Stimulated activated CD8-positive, alpha-beta memory T cell treated with anti-CD3 and anti-CD28 coated beads, Interleukin-15, amount 100 ng/mL, for 48 hours (primary cell): ENCODE measurements at regions not wholly inside any gene's neighbourhood (a gene's known extent, or its start where the extent isn't known, plus 50 kb on each side); places are given as distances from the start of the nearest gene placed in this dataset.
"Not testable (repeated sequence)": the region's sequence is repeated elsewhere in the genome, so short reads cannot be mapped to it uniquely, and the experiment has no call there.

Source experiments
- DNase-seq, 2 donors: peaks; one replicate each; pipeline ENCODE4 v3.0.0-alpha.2; 2020; ENCODE audit warnings: low read depth in 2 of 2

DNA sequence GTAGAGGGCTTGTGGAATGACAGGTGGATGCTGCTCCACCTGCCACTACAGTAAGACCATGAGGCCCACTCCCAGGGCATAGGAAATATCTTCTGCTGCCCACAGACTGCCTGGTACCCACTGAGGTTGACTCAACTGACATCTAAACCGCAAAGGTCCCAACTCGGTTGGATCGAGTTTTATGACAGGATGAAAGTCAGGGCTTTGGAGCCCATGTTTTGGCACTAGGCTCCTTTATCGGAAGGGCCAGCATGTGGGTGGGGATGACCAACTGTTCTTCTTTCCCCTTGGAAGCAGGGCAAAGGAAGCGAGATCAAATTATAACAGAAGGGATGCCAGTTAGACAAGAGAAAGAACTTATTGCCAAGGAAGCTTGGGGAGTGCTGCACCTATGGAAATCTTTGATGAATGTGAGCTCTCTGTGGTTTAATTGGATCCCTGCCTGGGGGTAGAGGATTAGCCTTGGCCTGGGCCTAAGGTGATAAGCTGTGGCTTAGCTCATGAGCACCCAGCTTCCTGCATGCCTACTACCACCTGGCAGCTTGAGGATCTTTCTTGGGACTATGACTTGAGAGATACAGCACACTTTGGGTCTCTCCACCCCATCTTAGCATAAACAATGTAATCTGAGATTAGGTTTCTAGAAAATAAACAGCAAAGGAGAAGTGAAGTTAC lies 121.8 kb downstream of the KCNA5 start:
- DNase-seq = no peak

DNA sequence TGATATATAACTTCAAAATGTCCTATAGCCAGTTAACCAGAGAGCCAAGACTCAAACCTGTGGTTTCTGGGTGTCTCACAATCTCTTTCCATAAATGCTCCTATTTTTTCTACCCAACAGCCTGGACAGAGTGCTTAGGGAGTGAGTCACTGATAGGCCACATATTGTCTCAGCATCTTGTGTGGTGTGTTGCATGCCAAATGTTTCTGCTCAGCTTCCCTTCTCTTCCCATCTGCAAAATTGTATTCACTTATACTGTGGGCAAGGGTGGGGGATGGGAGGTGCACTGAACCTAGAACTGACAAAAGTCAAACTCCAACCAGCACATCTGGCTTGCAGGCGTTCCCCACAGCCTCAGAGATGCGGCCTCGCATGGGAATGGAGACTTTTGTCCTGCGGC lies 123.3 kb downstream of the KCNA5 start:
- no peak for DNase-seq

DNA sequence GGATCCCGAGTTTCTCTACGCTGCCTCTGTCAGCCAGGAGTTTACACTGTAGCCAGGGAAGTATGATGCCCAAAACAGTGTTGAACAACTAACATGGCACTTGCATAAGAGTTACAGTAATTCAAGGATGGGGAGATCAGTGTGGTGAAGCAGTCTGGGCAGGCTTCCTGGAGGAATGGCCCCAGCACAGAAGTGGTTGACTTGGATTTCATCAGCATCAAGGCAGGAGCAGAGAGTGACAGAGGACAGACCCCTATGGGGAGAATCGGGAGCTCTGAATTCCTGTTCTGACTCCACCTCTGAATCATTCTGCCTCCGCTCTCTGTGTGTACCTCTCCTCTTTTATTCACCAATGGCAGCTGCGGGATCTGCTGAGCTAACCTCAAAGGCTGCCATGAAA lies 124.5 kb downstream of the KCNA5 start:
- DNase-seq = no peak

DNA sequence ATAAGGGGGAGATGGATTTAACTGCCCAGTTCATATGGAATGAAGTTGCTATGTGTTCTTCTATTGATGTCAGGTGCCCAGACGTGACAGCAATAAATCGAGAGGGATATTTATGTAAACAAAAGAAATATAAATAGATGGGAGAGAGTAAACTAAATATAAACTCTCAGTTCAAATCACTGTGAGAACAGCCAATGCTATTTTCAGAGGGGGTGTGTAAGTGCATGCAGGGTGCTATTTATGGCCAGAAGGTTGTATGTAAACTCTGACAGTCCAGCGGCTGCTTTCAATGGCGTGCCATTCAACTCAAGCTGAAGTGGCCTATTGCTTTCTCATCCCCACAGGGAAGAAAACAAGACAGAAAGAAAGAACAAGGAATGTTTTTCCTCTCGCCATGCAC lies 127.2 kb downstream of the KCNA5 start:
- DNase-seq = no peak

DNA sequence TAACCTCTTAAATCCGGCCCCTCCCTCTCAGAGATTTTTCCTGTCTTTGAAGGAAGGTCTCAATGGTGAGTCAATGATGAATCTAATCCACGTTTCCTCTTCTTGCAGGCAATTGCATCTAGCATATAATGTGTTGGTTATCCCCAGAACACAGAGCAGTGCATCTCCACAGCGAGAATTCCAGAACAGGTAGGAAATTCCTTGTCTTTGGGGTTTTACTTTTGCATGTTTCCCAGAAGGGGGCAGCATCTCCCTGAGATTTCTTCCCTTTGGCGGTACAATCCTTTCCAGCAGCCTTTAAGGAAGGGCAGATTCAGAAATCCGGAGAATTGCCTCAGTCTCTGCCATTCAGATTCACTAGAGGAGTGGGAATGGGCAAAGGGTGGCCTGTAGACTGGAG lies 128.0 kb downstream of the KCNA5 start:
- no peak for DNase-seq

DNA sequence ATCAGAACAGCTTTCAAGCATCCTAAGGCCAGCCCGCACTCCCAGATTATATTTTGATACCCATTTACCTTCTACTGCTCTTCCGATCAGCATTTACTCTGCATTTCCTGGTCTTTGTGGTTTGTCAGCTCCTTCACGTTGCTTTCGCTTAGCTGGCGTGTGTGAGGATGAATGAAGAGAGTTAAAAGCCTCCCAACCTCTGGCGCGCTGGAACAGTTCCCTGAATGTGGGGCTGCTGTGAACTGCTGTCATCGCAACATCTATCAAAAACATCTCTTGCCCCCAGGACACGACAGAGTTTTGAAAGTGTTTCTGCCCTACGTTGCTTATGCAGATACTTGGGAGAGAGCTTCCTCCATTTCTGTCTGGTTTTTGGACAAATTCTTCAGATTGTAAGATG lies 129.2 kb downstream of the KCNA5 start:
- DNase-seq = no peak

DNA sequence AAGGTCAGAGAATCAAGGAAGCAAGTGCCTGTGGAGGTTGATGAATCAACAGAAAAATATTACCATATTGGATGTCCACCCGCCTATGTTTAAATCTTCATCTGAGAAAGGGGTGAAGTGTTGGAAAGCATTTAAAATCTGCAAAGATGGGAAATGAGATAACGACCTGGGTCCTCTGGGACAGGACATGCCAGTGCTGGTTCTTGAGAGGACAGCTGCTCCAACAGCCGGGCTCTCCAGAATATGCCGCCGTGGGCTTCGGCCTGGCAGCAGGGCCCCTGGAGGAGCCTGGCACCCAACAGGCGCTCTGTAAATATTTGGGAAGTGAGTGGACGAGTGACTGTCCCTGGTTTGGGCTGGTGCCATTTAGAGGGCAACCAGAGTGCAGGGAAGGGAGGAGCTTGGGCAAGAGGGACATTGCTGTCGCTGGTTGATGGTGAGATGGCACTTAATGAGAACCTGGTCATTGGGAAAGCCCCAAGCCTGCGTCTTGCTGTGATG lies 129.9 kb downstream of the KCNA5 start:
- no peak for DNase-seq

DNA sequence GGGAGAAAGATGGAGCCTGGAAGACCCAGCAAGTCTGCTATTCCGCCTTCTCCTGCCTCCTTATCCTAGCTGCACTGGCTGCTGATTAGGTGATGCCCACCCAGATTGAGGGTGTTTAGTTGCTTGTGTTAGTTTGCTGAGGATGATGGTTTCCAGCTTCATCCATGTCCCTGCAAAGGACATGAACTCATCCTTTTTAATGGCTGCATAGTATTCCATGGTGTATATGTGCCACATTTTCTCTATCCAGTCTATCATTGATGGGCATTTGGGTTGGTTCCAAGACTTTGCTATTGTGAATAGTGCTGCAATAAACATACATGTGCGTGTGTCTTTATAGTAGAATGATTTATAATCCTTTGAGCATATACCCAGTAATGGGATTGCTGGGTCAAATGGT lies 131.7 kb downstream of the KCNA5 start:
- not testable (repeated sequence) for DNase-seq

DNA sequence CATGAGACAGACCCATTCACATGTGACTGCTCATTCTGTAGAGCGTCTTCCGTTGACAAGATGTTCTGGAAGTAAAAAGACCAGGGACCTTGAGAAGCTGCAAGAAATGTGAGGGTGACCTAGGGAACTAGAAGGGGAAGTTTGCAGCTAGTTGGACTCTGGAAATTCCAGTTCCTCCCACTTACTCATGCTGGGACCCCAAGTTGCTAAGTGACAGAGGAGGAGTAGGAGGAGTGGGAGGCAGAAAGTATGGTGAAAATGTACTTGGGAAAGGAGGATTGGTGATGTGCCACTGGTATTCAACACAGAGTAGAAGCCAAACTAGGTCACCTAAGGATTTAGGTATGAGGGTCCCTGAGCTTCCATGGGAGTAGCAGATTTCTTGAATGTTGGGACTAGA lies 132.4 kb downstream of the KCNA5 start:
- no peak for DNase-seq

DNA sequence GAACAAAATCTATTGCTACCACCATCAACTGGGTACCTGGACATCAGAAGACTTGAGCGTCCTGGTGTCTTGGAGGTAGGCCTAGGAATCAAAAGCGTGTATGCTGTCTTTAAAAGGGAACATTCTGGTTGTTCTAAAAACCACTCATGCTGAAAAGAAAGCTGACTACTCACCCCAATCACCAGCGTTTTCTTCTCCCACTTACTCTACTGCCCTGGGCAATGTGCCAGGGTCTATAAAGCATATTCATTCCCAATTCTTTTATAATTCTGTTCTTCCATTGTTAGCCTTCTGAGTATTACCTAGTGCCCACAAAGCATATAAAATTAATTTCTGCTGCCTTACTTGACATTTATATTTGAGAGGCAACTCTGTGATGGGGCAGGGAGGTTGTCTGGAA lies 133.4 kb downstream of the KCNA5 start:
- no peak for DNase-seq

DNA sequence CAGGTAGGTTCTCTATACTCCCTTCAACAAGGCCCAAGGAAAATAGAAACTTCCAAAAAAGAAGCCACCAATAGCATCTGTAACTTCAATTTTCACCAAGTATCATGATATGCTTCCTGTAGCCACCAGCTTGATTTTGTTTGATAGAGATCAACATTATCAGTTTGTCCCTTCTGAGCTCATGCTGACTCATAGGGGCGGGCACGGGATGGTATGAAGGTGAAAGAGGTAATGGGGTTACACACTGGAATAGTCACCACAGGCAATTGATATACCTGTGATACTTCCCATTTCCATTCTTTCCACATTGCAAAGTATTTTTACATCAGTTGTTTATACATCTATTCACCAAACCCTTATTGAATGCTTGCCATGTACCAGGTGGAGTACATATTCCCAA lies 134.1 kb downstream of the KCNA5 start:
- no peak for DNase-seq

DNA sequence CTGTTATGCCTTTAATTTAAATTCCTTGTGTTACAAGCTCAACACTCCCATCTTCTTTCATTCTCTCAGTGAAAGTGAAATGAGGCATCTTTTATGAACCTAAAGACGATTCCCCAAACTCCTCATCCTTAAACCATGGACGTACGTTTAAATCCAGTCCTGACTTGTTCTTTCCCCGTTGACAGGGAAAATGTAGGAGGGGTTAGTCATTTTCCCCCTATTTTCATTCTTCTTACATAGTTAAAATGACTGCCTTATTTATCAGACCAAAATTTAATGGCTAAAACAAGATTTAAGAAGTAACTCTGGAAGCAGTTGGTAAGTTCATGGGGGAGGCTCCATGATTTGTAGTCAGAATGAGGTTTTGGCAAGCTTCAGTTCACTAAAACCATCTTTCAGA lies 134.9 kb downstream of the KCNA5 start:
- no peak for DNase-seq

DNA sequence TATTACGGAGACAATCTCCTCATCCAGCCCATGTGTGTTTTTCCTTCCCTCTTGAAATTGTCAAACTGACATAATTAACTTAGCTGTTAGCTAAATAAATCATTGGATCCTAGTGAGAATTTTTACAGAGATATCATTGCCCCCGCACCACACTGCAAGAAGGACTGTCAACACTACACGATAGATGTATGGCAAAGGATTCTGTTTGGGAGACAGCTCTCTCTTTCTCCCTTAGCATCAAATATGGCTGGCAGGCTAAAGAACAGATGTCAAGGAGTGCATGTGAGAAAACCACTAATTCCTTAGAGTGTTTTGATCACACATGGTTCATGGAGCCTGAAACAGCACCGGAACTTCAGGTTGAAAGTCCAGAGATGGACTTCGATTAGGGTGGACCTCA lies 136.8 kb downstream of the KCNA5 start:
- DNase-seq = no peak

DNA sequence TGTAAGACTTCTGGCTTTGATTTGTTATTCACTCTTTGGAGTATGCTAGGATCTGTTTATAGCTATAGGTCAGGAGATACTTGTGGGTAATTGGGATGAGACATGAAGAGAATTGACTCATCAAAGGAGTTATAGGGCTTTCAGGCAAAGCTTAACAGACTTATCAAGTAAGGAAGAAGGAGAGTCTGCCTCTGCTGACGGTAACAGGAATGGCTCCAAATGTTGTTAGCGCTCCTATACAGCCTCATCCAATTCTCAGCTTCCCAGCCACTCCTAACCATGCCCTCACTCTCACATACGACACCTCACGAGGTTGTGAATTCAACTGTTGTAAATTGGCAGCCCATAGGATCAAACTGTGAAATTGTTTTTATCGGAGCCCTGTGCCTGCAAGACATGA lies 140.5 kb downstream of the KCNA5 start:
- no peak for DNase-seq

DNA sequence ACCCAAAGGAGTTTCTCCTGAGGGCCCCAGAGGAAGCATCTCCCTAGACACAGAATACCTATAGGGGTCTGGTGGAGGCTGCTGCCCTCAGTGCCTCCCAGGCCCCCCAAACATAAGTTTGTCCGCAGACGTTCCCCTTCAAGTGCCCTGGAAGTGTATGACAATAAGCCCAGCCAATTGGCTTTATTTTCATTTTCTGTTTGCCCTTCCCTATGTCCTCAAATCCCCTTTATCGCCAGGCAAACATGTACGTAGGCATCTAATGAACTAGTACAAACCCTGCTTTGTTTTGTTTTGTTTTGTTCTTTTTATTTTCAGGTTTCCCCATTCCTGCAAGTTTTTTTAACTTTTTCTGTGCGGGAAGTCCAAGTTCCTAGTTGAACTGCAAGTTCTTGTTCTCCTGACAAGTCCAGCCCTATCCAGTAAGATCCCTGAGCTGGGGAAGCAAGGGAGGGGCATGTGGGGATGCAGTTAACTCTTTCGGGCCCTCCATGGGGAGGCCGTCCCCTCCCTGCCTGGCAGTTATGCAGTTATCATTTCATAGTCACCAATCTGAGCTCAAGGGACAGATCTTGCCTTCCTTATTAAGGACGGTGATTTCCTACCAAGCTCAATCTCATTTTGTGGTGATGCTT lies 141.9 kb downstream of the KCNA5 start:
- no peak for DNase-seq

DNA sequence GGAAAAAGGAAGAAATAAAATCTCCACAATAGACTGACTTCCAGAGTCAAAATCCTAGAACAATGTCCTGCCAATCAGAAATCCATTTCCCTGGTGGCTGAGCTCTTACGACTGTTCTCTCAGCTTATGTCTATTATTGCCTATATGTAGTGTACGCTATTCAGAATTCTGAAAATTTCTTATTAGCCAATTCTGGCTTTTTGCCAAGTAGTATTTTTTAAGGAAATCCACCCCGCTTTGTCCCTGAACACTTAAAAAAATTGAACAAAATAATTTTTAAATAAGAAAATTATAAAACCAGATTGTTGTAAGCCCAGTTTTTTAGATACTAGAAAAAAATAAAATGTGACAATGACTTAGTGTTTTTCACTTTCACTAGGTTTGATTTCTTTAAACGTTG lies 143.0 kb downstream of the KCNA5 start:
- DNase-seq = no peak

DNA sequence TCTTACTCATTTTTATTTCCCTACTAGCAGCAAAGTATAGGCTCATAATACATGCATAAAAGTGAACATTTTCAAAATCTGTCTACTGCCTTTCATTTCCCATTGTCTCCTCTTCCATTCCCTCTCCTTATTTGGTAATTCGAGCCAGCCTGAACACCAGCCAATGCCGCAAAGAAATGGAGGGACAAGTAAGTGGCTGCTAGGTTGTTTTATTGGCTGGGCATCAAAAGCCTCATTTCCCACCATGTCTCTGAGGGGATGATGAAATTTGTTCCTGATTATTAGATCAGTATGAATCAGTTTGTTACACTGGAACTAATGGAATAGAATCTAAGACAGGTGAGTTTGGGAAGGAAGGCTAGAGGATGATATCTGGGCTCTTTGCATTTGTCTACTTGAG lies 143.5 kb downstream of the KCNA5 start:
- no peak for DNase-seq

DNA sequence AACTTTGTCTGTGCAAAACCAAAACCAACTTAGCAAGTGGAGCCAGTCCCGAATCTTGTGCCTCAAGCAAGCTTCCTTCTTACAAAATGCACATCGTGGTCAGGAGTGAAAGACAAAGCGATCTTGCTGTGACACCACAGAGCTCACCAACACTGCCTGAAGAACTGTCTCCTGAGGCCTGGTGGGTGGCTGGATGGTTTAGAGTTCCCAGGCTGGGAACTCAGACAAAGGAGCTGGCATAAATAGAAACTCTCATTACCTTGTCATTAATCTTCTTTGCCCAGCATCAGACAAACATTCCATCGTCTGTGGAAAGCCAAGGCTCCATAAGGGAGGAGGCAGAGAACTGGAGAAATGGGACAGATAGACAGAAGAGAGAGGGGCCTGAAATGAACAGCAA lies 144.8 kb downstream of the KCNA5 start:
- no peak for DNase-seq

DNA sequence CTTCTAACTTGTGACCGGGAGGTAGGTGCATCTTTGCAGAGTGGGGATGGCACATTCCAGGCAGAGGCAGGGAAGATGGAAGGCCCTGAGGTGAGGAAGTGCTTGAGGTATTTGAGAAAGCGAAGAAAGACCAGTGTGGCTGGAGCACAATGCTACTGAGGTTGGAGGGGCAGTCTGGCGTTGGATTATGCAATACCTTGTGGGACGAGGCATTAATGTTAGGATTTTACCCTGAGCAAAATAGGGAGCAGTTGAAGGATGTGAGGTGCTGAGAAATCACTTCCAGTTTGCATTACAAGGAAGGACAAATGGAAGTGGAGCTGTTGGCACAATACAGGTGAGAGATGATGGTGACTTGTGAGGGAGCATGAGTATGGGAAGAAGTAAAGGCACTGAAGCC lies 145.5 kb downstream of the KCNA5 start:
- no peak for DNase-seq

DNA sequence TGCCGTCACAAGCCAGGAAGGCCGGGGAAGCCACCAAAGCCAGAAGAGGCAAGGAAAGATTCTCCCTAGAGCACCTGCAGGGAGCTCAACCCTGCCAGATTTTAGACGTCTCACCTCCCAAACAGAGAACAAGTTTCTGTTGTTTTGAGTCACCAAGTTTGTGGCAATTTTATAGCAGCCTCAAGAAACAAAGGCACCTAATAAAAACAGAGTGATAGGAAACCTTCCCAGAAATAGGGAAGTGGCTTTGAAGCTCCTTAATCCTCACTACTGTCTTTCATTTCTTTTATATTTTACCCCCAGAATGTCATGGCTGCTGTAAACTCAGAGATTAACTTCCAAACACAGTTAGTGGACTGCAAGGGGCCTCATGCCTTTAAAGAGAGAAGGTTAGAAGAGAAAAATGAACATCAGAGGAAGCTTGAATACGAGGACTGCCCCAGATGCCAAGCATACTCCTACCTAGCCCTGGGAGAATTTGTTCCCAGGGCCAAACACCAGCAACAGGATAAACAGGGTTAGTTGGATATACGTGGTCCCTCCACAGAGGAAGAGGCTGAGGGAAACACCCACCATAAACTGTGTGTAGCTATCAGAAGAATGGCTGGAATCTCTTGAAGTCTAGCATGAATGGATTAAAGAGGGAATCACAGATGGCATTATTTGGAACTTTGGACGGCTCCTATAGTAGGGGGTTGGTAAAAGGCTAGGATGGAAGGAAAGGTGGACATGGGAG lies 148.3 kb downstream of the KCNA5 start:
- DNase-seq = no peak

DNA sequence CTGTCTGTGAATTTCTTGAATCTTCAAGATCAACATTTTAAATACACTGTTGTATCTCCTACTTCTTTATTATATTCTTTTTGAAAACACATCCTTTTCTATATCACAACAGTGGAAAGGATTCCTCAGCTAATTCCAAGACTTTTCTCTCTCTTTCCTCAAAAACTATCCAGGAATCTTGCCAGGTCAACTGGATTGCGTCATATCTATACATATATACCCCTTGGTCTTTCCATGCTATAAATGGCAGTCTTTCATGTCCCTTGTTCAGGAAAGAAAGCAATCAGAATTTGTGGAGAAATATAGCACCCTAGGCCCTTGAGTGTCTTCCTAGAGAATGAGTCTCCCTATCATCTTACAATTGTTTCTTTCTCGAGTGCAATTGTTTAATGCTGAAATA lies 149.0 kb downstream of the KCNA5 start:
- no peak for DNase-seq

DNA sequence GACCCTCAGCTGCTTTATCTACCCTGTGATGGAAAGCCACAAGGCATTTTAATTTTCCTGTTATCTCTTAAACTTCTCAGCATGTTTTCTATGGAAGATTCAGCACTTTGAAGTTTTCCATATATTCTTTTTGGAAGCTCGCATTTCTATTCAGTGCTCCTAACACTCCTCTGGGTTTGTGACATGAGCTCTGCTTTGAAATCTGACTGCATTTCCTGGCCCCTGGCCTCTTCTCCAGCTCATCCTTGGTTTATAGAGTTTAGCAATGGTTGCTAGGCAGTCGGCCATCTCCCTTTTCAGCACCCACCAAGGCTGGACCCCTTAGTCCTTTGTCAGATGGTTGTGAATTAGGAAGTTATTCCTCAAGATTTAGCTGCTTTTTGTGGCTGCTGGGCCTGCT lies 150.6 kb downstream of the KCNA5 start:
- no peak for DNase-seq

DNA sequence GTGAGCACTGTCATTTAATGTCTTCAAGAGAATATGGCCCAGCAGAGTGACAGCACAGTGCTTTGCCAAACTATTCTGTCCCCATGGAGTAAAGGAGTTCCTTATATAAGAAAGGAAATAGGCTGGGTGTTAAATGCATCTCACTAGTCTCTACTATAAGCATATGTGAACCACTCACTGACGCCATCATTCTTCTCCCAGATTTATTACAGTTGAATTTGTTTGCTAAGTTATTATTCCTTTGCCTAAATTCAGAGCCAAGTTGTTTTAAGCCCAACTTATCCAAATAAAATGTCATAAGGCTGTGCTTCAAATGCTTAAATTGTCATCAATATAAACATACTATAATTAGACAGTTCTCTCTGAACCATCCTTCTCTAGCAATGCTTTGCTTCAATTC lies 151.6 kb downstream of the KCNA5 start:
- no peak for DNase-seq
